Right atrium auricular region (tissue), 2 donors: ENCODE measurements at regions not wholly inside any gene's neighbourhood (a gene's known extent, or its start where the extent isn't known, plus 50 kb on each side); places are given as distances from the start of the nearest gene placed in this dataset.
"Not testable (repeated sequence)": the region's sequence is repeated elsewhere in the genome, so short reads cannot be mapped to it uniquely, and the experiment has no call there.

Source experiments
- DNase-seq: peaks from one replicate; pipeline ENCODE4 v3.0.0-alpha.2; 2019; ENCODE audit warnings: low spot score
- H3K27ac ChIP-seq, 2 donors: fragments of 200-600 bp; sonication (generic); 1 replicate in 1 of 2; 2 replicates in 1 of 2; pipeline ENCODE4 v1.5.1; 2016 to 2019
- H3K27me3 ChIP-seq, 2 donors: fragments of 200-600 bp; sonication (generic); one replicate each; pipeline versions ENCODE4 v1.5.1 to v1.6.0; 2017 to 2019
- H3K36me3 ChIP-seq: fragments of 200-600 bp; sonication (generic); one replicate; pipeline ENCODE4 v1.5.1; 2016
- H3K4me1 ChIP-seq, 2 donors: fragments of 200-600 bp; sonication (generic); one replicate each; pipeline versions ENCODE4 v1.5.1 to v1.6.0; 2017 to 2019
- H3K4me3 ChIP-seq, 2 donors: fragments of 200-600 bp; sonication (generic); 1 replicate in 1 of 2; 2 replicates in 1 of 2; pipeline ENCODE4 v1.5.1; 2017 to 2019; ENCODE audit warnings: mild to moderate bottlenecking in 1 of 2, moderate library complexity in 1 of 2
- H3K9me3 ChIP-seq, 2 donors: fragments of 200-600 bp; sonication (generic); one replicate each; pipeline ENCODE4 v1.5.1; 2019
- TF ChIP-seq, protein P1 (sequence below), 2 donors: fragments of 200-600 bp; sonication (generic); IDR thresholded peaks; one replicate each; pipeline ENCODE4 v1.5.1; 2019; ENCODE audit warnings: antibody characterized with exemption in 2 of 2

DNA sequence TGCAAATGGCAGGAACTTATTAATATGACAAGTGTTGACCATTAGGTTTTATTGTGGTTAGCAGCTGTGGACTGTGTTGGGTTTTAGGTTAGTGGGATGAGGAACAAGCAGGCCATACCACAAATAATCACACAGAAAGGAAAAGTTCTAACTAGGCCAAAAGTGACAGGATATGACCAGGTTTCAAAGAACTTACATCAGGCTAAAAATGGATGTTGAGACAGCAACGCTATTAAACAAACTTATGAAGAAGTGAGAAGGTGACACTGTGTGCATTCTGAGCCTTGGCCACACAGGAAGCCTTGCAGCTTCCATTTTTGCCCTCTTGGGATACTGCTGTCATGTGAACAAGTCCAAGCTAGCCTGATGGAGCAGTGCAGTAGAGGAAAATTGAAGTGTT lies 568.8 kb downstream of the HTR7 start:
- no peak for DNase-seq
- TF ChIP-seq, protein P1, sequence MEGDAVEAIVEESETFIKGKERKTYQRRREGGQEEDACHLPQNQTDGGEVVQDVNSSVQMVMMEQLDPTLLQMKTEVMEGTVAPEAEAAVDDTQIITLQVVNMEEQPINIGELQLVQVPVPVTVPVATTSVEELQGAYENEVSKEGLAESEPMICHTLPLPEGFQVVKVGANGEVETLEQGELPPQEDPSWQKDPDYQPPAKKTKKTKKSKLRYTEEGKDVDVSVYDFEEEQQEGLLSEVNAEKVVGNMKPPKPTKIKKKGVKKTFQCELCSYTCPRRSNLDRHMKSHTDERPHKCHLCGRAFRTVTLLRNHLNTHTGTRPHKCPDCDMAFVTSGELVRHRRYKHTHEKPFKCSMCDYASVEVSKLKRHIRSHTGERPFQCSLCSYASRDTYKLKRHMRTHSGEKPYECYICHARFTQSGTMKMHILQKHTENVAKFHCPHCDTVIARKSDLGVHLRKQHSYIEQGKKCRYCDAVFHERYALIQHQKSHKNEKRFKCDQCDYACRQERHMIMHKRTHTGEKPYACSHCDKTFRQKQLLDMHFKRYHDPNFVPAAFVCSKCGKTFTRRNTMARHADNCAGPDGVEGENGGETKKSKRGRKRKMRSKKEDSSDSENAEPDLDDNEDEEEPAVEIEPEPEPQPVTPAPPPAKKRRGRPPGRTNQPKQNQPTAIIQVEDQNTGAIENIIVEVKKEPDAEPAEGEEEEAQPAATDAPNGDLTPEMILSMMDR (IDR thresholded peaks at IDR 0.05): no peak
- Histone ChIP-seq H3K27me3 (no peaks in the 10 kb centered on the region), H3K36me3 (no peaks in the 10 kb centered on the region), H3K4me3 (no peak overlapping the region), H3K9me3 (no peaks in the 10 kb centered on the region), H3K27ac (no peak overlapping the region), H3K4me1 (peaks cover 0 to 8% of the 10 kb centered on the region in 2 donors)

DNA sequence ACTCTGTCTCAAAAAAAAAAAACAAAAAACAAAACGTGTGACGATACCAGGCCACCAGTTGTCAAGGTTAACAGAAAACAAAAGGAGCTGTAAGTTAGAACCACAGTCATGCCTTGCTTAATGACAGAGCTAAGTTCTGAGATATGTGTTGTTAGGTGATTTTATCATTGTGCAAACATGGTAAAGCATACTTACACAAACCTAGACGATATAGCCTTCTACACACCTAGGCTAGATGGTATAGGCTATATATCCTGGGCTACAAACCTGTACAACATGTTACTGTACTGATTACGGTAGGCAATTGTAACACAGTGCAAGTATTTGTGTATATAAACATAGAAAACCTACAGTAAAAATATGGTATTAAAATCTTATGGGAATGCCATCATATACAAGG lies 564.2 kb downstream of the HTR7 start:
- H3K9me3 ChIP-seq: no peaks in the 10 kb centered on the region
- no peak for DNase-seq

DNA sequence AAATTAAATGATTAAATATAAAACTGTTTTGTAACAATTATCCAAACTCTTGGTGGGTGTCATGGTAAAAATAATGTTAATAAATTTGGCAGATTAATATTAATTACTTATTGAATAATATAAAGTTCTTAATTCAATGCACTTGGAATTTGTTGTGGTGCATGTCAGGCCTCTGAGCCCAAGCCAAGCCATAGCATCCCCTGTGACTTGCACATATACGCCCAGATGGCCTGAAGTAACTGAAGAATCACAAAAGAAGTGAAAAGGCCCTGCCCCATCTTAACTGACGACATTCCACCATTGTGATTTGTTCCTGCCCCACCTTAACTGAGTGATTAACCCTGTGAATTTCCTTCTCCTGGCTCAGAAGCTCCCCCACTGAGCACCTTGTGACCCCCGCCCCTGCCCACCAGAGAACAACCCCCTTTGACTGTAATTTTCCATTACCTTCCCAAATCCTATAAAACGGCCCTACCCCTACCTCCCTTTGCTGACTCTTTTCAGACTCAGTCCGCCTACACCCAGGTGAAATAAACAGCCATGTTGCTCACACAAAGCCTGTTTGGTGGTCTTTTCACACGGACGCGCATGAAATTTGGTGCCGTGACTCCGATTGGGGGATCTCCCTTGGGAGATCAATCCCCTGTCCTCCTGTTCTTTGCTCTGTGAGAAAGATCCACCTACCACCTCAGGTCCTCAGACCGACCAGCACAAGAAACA lies 562.9 kb downstream of the HTR7 start:
- H3K9me3 ChIP-seq, H3K4me3 ChIP-seq, DNase-seq, H3K4me1 ChIP-seq, H3K36me3 ChIP-seq, H3K27me3 ChIP-seq, H3K27ac ChIP-seq: not testable (repeated sequence)

More for the DNA sequence above, 564.2 kb downstream of the HTR7 start:
- Histone ChIP-seq H3K36me3 (no peaks in the 10 kb centered on the region), H3K27ac (no peak overlapping the region), H3K27me3 (no peaks in the 10 kb centered on the region), H3K4me3 (no peak overlapping the region), H3K4me1 (peaks cover 0 to 7% of the 10 kb centered on the region in 2 donors)
- TF ChIP-seq, protein P1 (IDR thresholded peaks at IDR 0.05): no peak

DNA sequence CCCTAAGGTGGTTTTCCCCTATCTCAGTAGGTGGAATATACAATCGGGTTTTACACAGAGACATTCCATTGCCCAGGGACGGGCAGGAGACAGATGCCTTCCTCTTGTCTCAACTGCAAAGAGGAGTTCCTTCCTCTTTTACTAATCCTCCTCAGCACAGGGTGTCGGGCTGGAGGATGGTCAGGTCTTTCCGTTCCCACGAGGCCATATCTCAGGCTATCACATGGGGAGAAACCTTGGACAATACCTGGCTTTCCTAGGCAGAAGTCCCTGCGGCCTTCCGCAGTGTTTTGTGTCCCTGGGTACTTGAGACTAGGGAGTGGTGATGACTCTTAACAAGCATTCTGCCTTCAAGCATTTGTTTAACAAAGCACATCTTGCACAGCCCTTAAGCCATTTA lies 555.8 kb downstream of the HTR7 start:
- not testable (repeated sequence) for DNase-seq, H3K9me3 ChIP-seq, H3K27ac ChIP-seq, H3K27me3 ChIP-seq, H3K4me3 ChIP-seq, H3K36me3 ChIP-seq
- peaks cover 0 to 12% of the 10 kb centered on the region in 2 donors for H3K4me1 ChIP-seq

DNA sequence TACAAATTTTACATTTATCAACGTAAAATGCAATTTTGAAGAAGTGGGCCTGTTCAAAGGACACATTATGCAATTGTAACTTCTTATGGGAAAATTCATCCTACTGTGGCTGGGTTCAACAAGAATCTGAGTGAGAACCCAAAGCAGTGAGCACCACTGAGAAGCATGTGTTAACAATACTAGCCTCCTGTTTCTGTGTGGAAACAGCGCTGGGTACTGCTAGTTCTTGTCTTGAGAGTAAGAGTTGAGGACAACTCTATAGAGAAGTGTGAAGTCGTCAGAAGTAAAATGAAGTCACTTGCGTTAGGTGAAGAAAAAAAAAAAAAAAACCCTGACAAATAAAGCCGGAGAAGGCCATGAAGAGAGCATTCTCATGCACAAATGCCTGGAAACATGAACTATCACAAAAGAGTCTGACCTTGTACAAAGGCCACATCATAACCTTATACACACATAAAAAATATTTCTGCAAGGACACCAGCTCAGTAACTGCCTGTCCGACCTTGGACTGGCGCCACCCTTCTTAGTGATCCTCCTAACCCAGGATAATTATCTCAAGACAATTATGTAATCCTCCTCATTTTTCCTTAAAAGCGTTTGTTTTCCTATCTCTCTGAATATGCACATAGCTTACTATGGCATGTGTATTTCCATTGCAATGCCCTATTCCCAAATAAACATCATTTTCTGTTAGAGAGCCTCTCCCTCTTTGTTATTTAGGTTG lies 554.9 kb downstream of the HTR7 start:
- Histone ChIP-seq H3K9me3 (no peaks in the 10 kb centered on the region), H3K36me3 (no peaks in the 10 kb centered on the region), H3K4me3 (no peak overlapping the region), H3K4me1 (peaks cover 0 to 12% of the 10 kb centered on the region in 2 donors), H3K27ac (no peak overlapping the region), H3K27me3 (no peaks in the 10 kb centered on the region)
- no peak for DNase-seq
- TF ChIP-seq, protein P1 (IDR thresholded peaks at IDR 0.05): no peak

DNA sequence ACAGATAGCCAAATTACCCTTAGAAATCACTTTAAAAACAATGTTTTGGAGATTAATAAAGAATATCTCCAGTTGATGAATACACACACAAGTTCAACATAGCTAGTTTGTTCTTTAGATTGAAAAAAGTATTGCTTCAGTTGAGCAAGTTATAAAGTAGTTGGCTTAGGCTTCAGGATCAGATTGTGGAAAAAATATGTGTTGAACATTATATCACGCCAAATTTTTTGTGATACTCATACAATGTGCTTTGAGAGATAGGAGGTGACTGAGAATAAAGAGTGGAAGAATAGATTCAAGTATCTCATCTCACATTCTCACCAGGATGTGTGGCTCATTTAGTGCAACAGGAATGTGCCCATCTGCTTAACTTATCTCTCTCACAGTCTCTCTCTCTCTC lies 553.3 kb downstream of the HTR7 start:
- Histone ChIP-seq H3K36me3 (no peaks in the 10 kb centered on the region), H3K27ac (no peak overlapping the region), H3K4me3 (no peak overlapping the region), H3K27me3 (no peaks in the 10 kb centered on the region), H3K4me1 (peaks cover 0 to 12% of the 10 kb centered on the region in 2 donors), H3K9me3 (peaks cover 0 to 11% of the 10 kb centered on the region in 2 donors)
- no peak for DNase-seq
- TF ChIP-seq, protein P1 (IDR thresholded peaks at IDR 0.05): no peak
